Loucy (cell line): ENCODE measurements at regions not wholly inside any gene's neighbourhood (a gene's known extent, or its start where the extent isn't known, plus 50 kb on each side); places are given as distances from the start of the nearest gene placed in this dataset.

Experiments used
- EZH2phosphoT487 ChIP-seq: fragments of 200-600 bp; IDR thresholded peaks from 2 replicates; pipeline ENCODE4 v1.6.1; 2018; ENCODE audit warnings: antibody characterized with exemption, mild to moderate bottlenecking, moderate library complexity, borderline replicate concordance
- TF ChIP-seq, protein P1 (sequence below): fragments of 200-600 bp; sonication (generic); conservative IDR thresholded peaks from 2 replicates; pipeline ENCODE4 v1.5.1; 2014; ENCODE audit warnings: mild to moderate bottlenecking, antibody characterized with exemption, low read length

DNA sequence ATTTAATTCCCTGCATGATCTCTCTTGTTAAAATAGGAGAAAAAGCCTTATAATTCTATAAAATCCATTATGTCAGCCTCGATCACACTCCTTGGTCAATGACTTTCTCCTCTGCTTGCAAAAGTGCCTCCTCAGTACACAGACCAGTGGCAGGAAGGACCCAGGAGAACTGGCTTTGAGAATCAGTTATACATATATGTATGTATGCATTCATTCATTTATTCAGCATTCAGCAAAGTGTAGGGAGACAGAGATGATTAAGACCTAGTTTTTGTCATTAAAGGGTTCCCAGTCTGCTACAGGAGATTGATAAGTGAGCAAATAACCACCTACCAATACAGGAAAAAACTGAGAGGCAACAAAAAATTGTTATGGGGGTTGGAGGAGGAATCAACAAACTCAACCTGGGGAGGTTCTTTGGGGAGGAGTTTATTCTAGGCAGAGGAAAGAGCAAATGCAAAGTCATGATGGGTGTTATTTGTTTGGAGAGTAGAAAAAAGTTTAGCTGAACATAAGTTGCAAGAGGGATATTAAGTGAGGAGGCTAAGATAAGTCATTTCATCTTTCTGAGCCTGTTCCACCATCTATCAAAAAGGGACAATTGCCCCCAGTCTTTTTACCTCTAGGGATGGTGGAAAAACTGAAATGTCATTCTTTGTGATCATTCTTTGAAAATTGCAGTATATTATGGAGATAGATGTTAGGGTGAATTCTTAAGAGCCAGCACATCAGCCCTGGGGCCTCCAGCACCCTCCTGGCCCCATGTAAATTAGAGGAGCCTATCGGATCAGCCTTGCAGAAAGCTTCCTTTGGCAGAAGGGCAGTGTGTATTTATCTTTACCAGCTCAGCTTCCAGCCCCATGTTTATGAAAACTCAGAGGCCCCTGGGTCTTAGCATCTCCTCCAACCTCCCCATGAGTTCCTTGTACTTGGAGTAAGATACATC, 128.0 kb downstream of the OMA1 start:
- TF ChIP-seq, protein P1, sequence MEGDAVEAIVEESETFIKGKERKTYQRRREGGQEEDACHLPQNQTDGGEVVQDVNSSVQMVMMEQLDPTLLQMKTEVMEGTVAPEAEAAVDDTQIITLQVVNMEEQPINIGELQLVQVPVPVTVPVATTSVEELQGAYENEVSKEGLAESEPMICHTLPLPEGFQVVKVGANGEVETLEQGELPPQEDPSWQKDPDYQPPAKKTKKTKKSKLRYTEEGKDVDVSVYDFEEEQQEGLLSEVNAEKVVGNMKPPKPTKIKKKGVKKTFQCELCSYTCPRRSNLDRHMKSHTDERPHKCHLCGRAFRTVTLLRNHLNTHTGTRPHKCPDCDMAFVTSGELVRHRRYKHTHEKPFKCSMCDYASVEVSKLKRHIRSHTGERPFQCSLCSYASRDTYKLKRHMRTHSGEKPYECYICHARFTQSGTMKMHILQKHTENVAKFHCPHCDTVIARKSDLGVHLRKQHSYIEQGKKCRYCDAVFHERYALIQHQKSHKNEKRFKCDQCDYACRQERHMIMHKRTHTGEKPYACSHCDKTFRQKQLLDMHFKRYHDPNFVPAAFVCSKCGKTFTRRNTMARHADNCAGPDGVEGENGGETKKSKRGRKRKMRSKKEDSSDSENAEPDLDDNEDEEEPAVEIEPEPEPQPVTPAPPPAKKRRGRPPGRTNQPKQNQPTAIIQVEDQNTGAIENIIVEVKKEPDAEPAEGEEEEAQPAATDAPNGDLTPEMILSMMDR: no peak
- TF ChIP-seq EZH2phosphoT487: no peak
